K562 (cell line): ENCODE measurements at regions not wholly inside any gene's neighbourhood (a gene's known extent, or its start where the extent isn't known, plus 50 kb on each side); places are given as distances from the start of the nearest gene placed in this dataset.

Source experiments
- ATAC-seq: fragments of 200-7000 bp; cut with Tn5 transposase; 3 replicates; pipeline ENCODE4 v1.9.1; 2020; ENCODE audit warnings: moderate library complexity
- BruUV-seq: library from RNA; stranded (reverse); fragments of 400-500 nt; replicated peaks from 2 replicates; lab custom pipeline; 2021; lab: Mats Ljungman, UMichigan
- CTCF ChIA-PET: fragments of 300-600 bp; formaldehyde crosslinking; extraction: SDS; loops from one replicate; lab custom pipeline; 2021; ENCODE audit warnings: low intra/inter-chr PET ratio; lab: Yijun Ruan, JAX
- POLR2A ChIA-PET: fragments of 300-600, 350-650 bp; sonication (Branson Sonifier 250); formaldehyde crosslinking; extraction: SDS; loops from one replicate; lab custom pipeline; 2021; ENCODE audit warnings: antibody characterized with exemption, inconsistent platforms; lab: Yijun Ruan, JAX
- DNase-seq, 4 experiments: peaks; one replicate each; pipeline versions ENCODE4 v3.0.0 to v3.0.0-alpha.2; 2011 to 2018; ENCODE audit warnings: low spot score in 3 of 4, mixed read lengths in 3 of 4; ENCODE audit errors: extremely low read depth in 1 of 4
- FAIRE-seq: peaks from 2 replicates; lab custom pipeline; 2011; peaks lifted over from hg19 to GRCh38; lab: Jason Lieb, UNC
- H2AFZ ChIP-seq: 2 replicates; pipeline ENCODE4 v1.6.0; 2011; ENCODE audit warnings: low read depth, low read length, control low read depth, inconsistent platforms
- H3K27ac ChIP-seq: fragments of 200-600 bp; 3 replicates; pipeline ENCODE4 v1.8.0; 2011; ENCODE audit warnings: low read depth, mild to moderate bottlenecking, control low read depth, inconsistent platforms, low read length, moderate library complexity, mixed read lengths; ENCODE audit errors: extremely low read depth
- H3K27me3 ChIP-seq, 2 experiments: fragments of 300-600 bp in 1 of 2; 2 replicates in 1 of 2; 3 replicates in 1 of 2; pipeline versions ENCODE4 v1.6.0 to v1.8.0; 2011; ENCODE audit warnings: inconsistent platforms in 2 of 2, low read length in 2 of 2, mild to moderate bottlenecking in 1 of 2, mixed read lengths in 1 of 2, moderate library complexity in 1 of 2; ENCODE audit not compliant: control insufficient read depth in 2 of 2, insufficient read depth in 2 of 2
- H3K36me3 ChIP-seq: fragments of 300-600 bp; 3 replicates; pipeline ENCODE4 v1.8.0; 2011; ENCODE audit warnings: mild to moderate bottlenecking, low read length, inconsistent platforms; ENCODE audit not compliant: control insufficient read depth, insufficient read depth
- H3K4me1 ChIP-seq, 2 experiments: fragments of 200-600 bp in 1 of 2; replicated peaks in 1 of 2; 2 replicates in 1 of 2; 3 replicates in 1 of 2; pipeline versions ENCODE4 v1.5.1 to v1.8.0; 2011; ENCODE audit warnings: inconsistent platforms in 2 of 2, low read length in 2 of 2, mild to moderate bottlenecking in 1 of 2, mixed read lengths in 1 of 2, moderate library complexity in 1 of 2; ENCODE audit not compliant: control insufficient read depth in 2 of 2, insufficient read depth in 2 of 2
- H3K4me2 ChIP-seq: 2 replicates; pipeline ENCODE4 v1.6.1; 2011; ENCODE audit warnings: low read length, control low read depth, inconsistent platforms, mixed read lengths; ENCODE audit not compliant: insufficient read depth
- H3K4me3 ChIP-seq: fragments of 200-600 bp; sonication (generic), shearing (Covaris generic); 2 replicates; pipeline ENCODE4 v1.5.1; 2016; ENCODE audit warnings: control low read depth, inconsistent platforms
- H3K79me2 ChIP-seq: fragments of 200-600 bp; 3 replicates; pipeline ENCODE4 v1.8.0; 2011; ENCODE audit warnings: low read length, inconsistent platforms; ENCODE audit not compliant: control insufficient read depth, insufficient read depth
- H3K9ac ChIP-seq, 2 experiments: 2 replicates each; pipeline versions ENCODE4 v1.6.0 to v1.6.1; 2011; ENCODE audit warnings: low read depth in 2 of 2, low read length in 2 of 2, control low read depth in 1 of 2, inconsistent platforms in 1 of 2, mild to moderate bottlenecking in 1 of 2, mixed read lengths in 1 of 2; ENCODE audit not compliant: insufficient read depth in 1 of 2
- H3K9me1 ChIP-seq: one replicate; pipeline ENCODE4 v1.6.0; 2011; ENCODE audit warnings: inconsistent platforms, mild to moderate bottlenecking, low read length, moderate library complexity; ENCODE audit not compliant: control insufficient read depth, insufficient read depth
- H3K9me3 ChIP-seq: replicated peaks from 2 replicates; pipeline ENCODE4 v1.5.1; 2011; ENCODE audit warnings: low read depth, low read length, inconsistent platforms; ENCODE audit not compliant: control insufficient read depth, insufficient read depth
- H4K20me1 ChIP-seq: replicated peaks from 2 replicates; pipeline ENCODE4 v1.6.1; 2011; ENCODE audit warnings: low read length, inconsistent platforms, mixed read lengths; ENCODE audit not compliant: control insufficient read depth, insufficient read depth
- HMGXB4 ChIP-seq: sonication (generic); formaldehyde crosslinking; IDR thresholded peaks from 2 replicates; pipeline ENCODE4 v1.8.1; 2023; ENCODE audit warnings: mild to moderate bottlenecking, missing genetic modification reagents
- NELFE ChIP-seq: IDR thresholded peaks from 2 replicates; pipeline ENCODE4 v1.6.1; 2011; ENCODE audit warnings: mild to moderate bottlenecking; ENCODE audit not compliant: insufficient read depth, insufficient read length
- POLR2B ChIP-seq: fragments of 450-650 bp; IDR thresholded peaks from 2 replicates; pipeline ENCODE4 v1.6.1; 2018; ENCODE audit warnings: low read depth; ENCODE audit not compliant: partially characterized antibody
- PURB ChIP-seq: sonication (generic); formaldehyde crosslinking; IDR thresholded peaks from 2 replicates; pipeline ENCODE4 v1.9.0; 2021; ENCODE audit warnings: low read depth, mild to moderate bottlenecking, missing genetic modification reagents
- SFPQ ChIP-seq: fragments of 200-400 bp; formaldehyde crosslinking; IDR thresholded peaks from 2 replicates; pipeline ENCODE4 v1.6.1; 2017; ENCODE audit warnings: mild to moderate bottlenecking, low read depth, low read length, moderate library complexity
- THRAP3 ChIP-seq: fragments of 450-650 bp; IDR thresholded peaks from 2 replicates; pipeline ENCODE4 v1.6.1; 2016; ENCODE audit warnings: mild to moderate bottlenecking, inconsistent platforms, borderline replicate concordance
- ZC3H4 ChIP-seq: sonication (generic); formaldehyde crosslinking; IDR thresholded peaks from 2 replicates; pipeline ENCODE4 v1.9.0; 2021; ENCODE audit warnings: missing genetic modification reagents, borderline replicate concordance
- ZNF23 ChIP-seq: fragments of 250-450 bp; sonication (Bioruptor Pico); IDR thresholded peaks from 2 replicates; pipeline ENCODE4 v1.4.0; 2020; ENCODE audit warnings: mild to moderate bottlenecking
- ZNF444 ChIP-seq: fragments of 250-450 bp; sonication (Bioruptor Pico); IDR thresholded peaks from 2 replicates; pipeline ENCODE4 v1.4.0; 2020; ENCODE audit warnings: mild to moderate bottlenecking, moderate library complexity
- ZNF766 ChIP-seq: fragments of 200-800 bp; sonication (Bioruptor generic); conservative IDR thresholded peaks from 2 replicates; pipeline ENCODE4 v1.6.1; 2016; ENCODE audit warnings: missing genetic modification characterization, missing compliant biosample characterization
- WGBS: fragments of 100-300 bp; shearing (Covaris generic); methylation state at CpG from one replicate; pipeline ENCODE4 v1.1.6; 2016; ENCODE audit warnings: low coverage, mixed read lengths; ENCODE audit not compliant: insufficient coverage; ENCODE audit errors: missing lambda C conversion rate; 5-methylcytosine and 5-hydroxymethylcytosine counted together
- in situ Hi-C: fragments of 300-500 bp; cut with MboI; formaldehyde crosslinking; loops from 4 replicates; pipeline ENCODE4 v1.15.0; 2018; ENCODE audit warnings: inconsistent platforms, mixed read lengths
- intact Hi-C: fragments of 100-400 bp; cut with micrococcal nuclease; formaldehyde crosslinking; loops from 2 replicates; pipeline ENCODE4 v1.14.2; 2022
- TF ChIP-seq, protein P1 (sequence below), 2 experiments: fragments of 450-650 bp; IDR thresholded peaks; 2 replicates each; pipeline ENCODE4 v1.6.1; 2016
- TF ChIP-seq, protein P2 (sequence below): fragments of 450-650 bp; IDR thresholded peaks from 2 replicates; pipeline ENCODE4 v1.6.1; 2017; ENCODE audit warnings: mild to moderate bottlenecking, moderate library complexity

- Histone ChIP-seq H3K9ac (no peak overlapping the region), H3K9me3 (no peaks in the 10 kb centered on the region), H3K27ac (no peak overlapping the region), H3K27me3 (peaks cover 48 to 62% of the 10 kb centered on the region in 2 experiments), H3K9me1 (no peaks in the 10 kb centered on the region), H2AFZ (no peak overlapping the region), H3K36me3 (no peaks in the 10 kb centered on the region), H3K4me3 (no peak overlapping the region), H4K20me1 (peaks cover 3% of the 10 kb centered on the region; the same call in 1 of the 2 replicates), H3K4me1 (peaks cover 0 to 4% of the 10 kb centered on the region in 2 experiments; a peak in 1 of 5 replicates), H3K79me2 (no peaks in the 10 kb centered on the region), H3K4me2 (no peak overlapping the region)
- no peak for FAIRE-seq
- ChIA-PET POLR2A (interaction anchor here (0.8 kb wide), 1 partner anchor 291 kb away, joined by 3 read pairs; no protein-coding TSS in a partner anchor), CTCF (no interaction called here)
- DNase-seq = no peak
- BruUV-seq = no TSS peak
- WGBS = 2% methylated on average over 12 of the region's 12 CpGs
- intact Hi-C loops = no loop called here
- ATAC-seq = no peak; the same call in 2 of the 3 replicates
- in situ Hi-C loops = no loop called here
- TF ChIP-seq ZNF23 (CRISPR knock-in tag) = no peak
- no peak for TF ChIP-seq POLR2B
- no peak for TF ChIP-seq PURB (CRISPR knock-in tag)
- TF ChIP-seq HMGXB4 (CRISPR knock-in tag) = no peak
- TF ChIP-seq ZNF444 (CRISPR knock-in tag) = no peak
- no peak for TF ChIP-seq ZC3H4 (CRISPR knock-in tag)
- TF ChIP-seq, protein P1, sequence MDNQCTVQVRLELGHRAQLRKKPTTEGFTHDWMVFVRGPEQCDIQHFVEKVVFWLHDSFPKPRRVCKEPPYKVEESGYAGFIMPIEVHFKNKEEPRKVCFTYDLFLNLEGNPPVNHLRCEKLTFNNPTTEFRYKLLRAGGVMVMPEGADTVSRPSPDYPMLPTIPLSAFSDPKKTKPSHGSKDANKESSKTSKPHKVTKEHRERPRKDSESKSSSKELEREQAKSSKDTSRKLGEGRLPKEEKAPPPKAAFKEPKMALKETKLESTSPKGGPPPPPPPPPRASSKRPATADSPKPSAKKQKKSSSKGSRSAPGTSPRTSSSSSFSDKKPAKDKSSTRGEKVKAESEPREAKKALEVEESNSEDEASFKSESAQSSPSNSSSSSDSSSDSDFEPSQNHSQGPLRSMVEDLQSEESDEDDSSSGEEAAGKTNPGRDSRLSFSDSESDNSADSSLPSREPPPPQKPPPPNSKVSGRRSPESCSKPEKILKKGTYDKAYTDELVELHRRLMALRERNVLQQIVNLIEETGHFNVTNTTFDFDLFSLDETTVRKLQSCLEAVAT (IDR thresholded peaks at IDR 0.05) = no peak
- no peak for TF ChIP-seq SFPQ
- no peak for TF ChIP-seq NELFE
- TF ChIP-seq, protein P2, sequence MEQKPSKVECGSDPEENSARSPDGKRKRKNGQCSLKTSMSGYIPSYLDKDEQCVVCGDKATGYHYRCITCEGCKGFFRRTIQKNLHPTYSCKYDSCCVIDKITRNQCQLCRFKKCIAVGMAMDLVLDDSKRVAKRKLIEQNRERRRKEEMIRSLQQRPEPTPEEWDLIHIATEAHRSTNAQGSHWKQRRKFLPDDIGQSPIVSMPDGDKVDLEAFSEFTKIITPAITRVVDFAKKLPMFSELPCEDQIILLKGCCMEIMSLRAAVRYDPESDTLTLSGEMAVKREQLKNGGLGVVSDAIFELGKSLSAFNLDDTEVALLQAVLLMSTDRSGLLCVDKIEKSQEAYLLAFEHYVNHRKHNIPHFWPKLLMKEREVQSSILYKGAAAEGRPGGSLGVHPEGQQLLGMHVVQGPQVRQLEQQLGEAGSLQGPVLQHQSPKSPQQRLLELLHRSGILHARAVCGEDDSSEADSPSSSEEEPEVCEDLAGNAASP = no peak
- TF ChIP-seq ZNF766 (CRISPR knock-in tag) = no peak
- TF ChIP-seq THRAP3 = no peak
Measured at GRCh38 chr6:167698540-167698939, 128.2 kb upstream of the AFDN start.
